ENCODE measurements at regions not wholly inside any gene's neighbourhood (a gene's known extent, or its start where the extent isn't known, plus 50 kb on each side); places are given as distances from the start of the nearest gene placed in this dataset.

- DNase-seq (ENCODE audit: low read depth, low spot score) = no peak
- no peak overlapping the region for H3K27ac ChIP-seq
These were observed 159.6 kb downstream of the MFSD1 start for GRCh38 chr3:158961471-158961870.

- H3K27ac ChIP-seq = no peak overlapping the region
- no peak for DNase-seq (ENCODE audit: low read depth, low spot score)
These were observed 160.1 kb downstream of the MFSD1 start for GRCh38 chr3:158961911-158962310.

- H3K27ac ChIP-seq = no peak overlapping the region
These were observed 168.2 kb downstream of the MFSD1 start for GRCh38 chr3:158970006-158970405.

GRCh38 chr3:158974904-158975303 lies 173.1 kb downstream of the MFSD1 start:
- no peak overlapping the region for H3K27ac ChIP-seq
- DNase-seq (ENCODE audit: low read depth, low spot score) = no peak

More at GRCh38 chr3:158970006-158970405, 168.2 kb downstream of the MFSD1 start:
- no peak for DNase-seq (ENCODE audit: low read depth, low spot score)

GRCh38 chr3:158976966-158977365 lies 175.1 kb downstream of the MFSD1 start:
- DNase-seq (ENCODE audit: low read depth, low spot score) = no peak
- no peak overlapping the region for H3K27ac ChIP-seq

- no peak overlapping the region for H3K27ac ChIP-seq
- no peak for DNase-seq (ENCODE audit: low read depth, low spot score)
These were observed 175.6 kb downstream of the MFSD1 start for GRCh38 chr3:158977497-158977896.

GRCh38 chr3:158983216-158984099 lies 181.6 kb downstream of the MFSD1 start:
- H3K27ac ChIP-seq = no peak overlapping the region
- no peak for DNase-seq (ENCODE audit: low read depth, low spot score)

GRCh38 chr3:158991146-158991705 lies 189.4 kb downstream of the MFSD1 start:
- peak; percentile 33 for DNase-seq (ENCODE audit: low read depth, low spot score)
- H3K27ac ChIP-seq = no peak overlapping the region

- no peak overlapping the region for H3K27ac ChIP-seq
- no peak for DNase-seq (ENCODE audit: low read depth, low spot score)
These were observed 190.6 kb downstream of the MFSD1 start for GRCh38 chr3:158992463-158992862.

GRCh38 chr3:158994386-158994785 lies 192.5 kb downstream of the MFSD1 start:
- H3K27ac ChIP-seq = no peak overlapping the region
- DNase-seq (ENCODE audit: low read depth, low spot score) = no peak

- peak; percentile 22 for DNase-seq (ENCODE audit: low read depth, low spot score)
- no peak overlapping the region for H3K27ac ChIP-seq
These were observed 199.9 kb downstream of the MFSD1 start for GRCh38 chr3:159001711-159002110.

GRCh38 chr3:159005137-159005536 lies 203.3 kb downstream of the MFSD1 start:
- DNase-seq (ENCODE audit: low read depth, low spot score) = no peak
- H3K27ac ChIP-seq = no peak overlapping the region

GRCh38 chr3:159007331-159007730 lies 205.5 kb downstream of the MFSD1 start:
- no peak overlapping the region for H3K27ac ChIP-seq
- DNase-seq (ENCODE audit: low read depth, low spot score) = no peak

GRCh38 chr3:159008401-159008800 lies 206.5 kb downstream of the MFSD1 start:
- DNase-seq (ENCODE audit: low read depth, low spot score) = no peak
- H3K27ac ChIP-seq = no peak overlapping the region

- H3K27ac ChIP-seq = no peak overlapping the region
- no peak for DNase-seq (ENCODE audit: low read depth, low spot score)
These were observed 216.5 kb downstream of the MFSD1 start for GRCh38 chr3:159018341-159018740.

- peak; percentile 22 for DNase-seq (ENCODE audit: low read depth, low spot score)
- no peak overlapping the region for H3K27ac ChIP-seq
These were observed 223.9 kb downstream of the MFSD1 start for GRCh38 chr3:159025733-159026132.

GRCh38 chr3:159026510-159026909 lies 224.7 kb downstream of the MFSD1 start:
- DNase-seq (ENCODE audit: low read depth, low spot score) = peak; percentile 16
- no peak overlapping the region for H3K27ac ChIP-seq

GRCh38 chr3:159028706-159029105 lies 226.9 kb downstream of the MFSD1 start:
- no peak overlapping the region for H3K27ac ChIP-seq
- DNase-seq (ENCODE audit: low read depth, low spot score) = no peak

- H3K27ac ChIP-seq = no peak overlapping the region
- no peak for DNase-seq (ENCODE audit: low read depth, low spot score)
These were observed 227.6 kb downstream of the MFSD1 start for GRCh38 chr3:159029306-159030026.

GRCh38 chr3:159030138-159030670 lies 228.3 kb downstream of the MFSD1 start:
- H3K27ac ChIP-seq = no peak overlapping the region
- DNase-seq (ENCODE audit: low read depth, low spot score) = no peak

Data from epithelial cell of prostate (primary cell).